ENCODE measurements at regions not wholly inside any gene's neighbourhood (a gene's known extent, or its start where the extent isn't known, plus 50 kb on each side); places are given as distances from the start of the nearest gene placed in this dataset.

GRCh38 chr15:96041982-96042733, 288.3 kb upstream of the NR2F2 start:
- H3K9ac ChIP-seq (ENCODE audit: low read depth, low read length, poor library complexity, severe bottlenecking), result no peak overlapping the region
- H3K4me1 ChIP-seq (ENCODE audit: insufficient read depth, low read length, poor library complexity, severe bottlenecking), result peaks cover 2% of the 10 kb centered on the region
- H3F3A ChIP-seq (ENCODE audit: low read depth), result no peaks in the 10 kb centered on the region
- H4K20me1 ChIP-seq (ENCODE audit: insufficient read depth, low read length, poor library complexity, severe bottlenecking), result no peaks in the 10 kb centered on the region
- peaks cover 97% of the 10 kb centered on the region for H3K27me3 ChIP-seq (ENCODE audit: insufficient read depth, low read length, poor library complexity, severe bottlenecking)
- H3K36me3 ChIP-seq (ENCODE audit: insufficient read depth, low read length), result no peaks in the 10 kb centered on the region
- H3K9me3 ChIP-seq (ENCODE audit: insufficient read depth, low read depth, low read length), result no peaks in the 10 kb centered on the region
- H3K4me2 ChIP-seq (ENCODE audit: low read depth, low read length, poor library complexity, severe bottlenecking), result no peak overlapping the region
- no peak overlapping the region for H2AFZ ChIP-seq (ENCODE audit: low read length)
- no peaks in the 10 kb centered on the region for H3K79me2 ChIP-seq (ENCODE audit: insufficient read depth, low read length)
- no peak overlapping the region for H3K4me3 ChIP-seq (ENCODE audit: low read length, poor library complexity, severe bottlenecking)
- TF ChIP-seq EZH2phosphoT487 (IDR thresholded peaks at IDR 0.05; ENCODE audit: borderline replicate concordance) (no peak), CTCF (conservative IDR thresholded peaks at IDR 0.05; ENCODE audit: low read length) (no peak)
- H3K9me2 ChIP-seq (replicated peaks; ENCODE audit: low read depth, low read length), result no peaks in the 10 kb centered on the region

GRCh38 chr15:96042734-96043224, 287.7 kb upstream of the NR2F2 start:
- no peak overlapping the region for H3K4me2 ChIP-seq (ENCODE audit: low read depth, low read length, poor library complexity, severe bottlenecking)
- no peaks in the 10 kb centered on the region for H3K9me3 ChIP-seq (ENCODE audit: insufficient read depth, low read depth, low read length)
- H4K20me1 ChIP-seq (ENCODE audit: insufficient read depth, low read length, poor library complexity, severe bottlenecking), result no peaks in the 10 kb centered on the region
- no peaks in the 10 kb centered on the region for H3F3A ChIP-seq (ENCODE audit: low read depth)
- H3K4me3 ChIP-seq (ENCODE audit: low read length, poor library complexity, severe bottlenecking), result no peak overlapping the region
- H3K27me3 ChIP-seq (ENCODE audit: insufficient read depth, low read length, poor library complexity, severe bottlenecking), result peaks cover 100% of the 10 kb centered on the region
- H3K4me1 ChIP-seq (ENCODE audit: insufficient read depth, low read length, poor library complexity, severe bottlenecking), result no peaks in the 10 kb centered on the region
- no peak overlapping the region for H3K9ac ChIP-seq (ENCODE audit: low read depth, low read length, poor library complexity, severe bottlenecking)
- H3K79me2 ChIP-seq (ENCODE audit: insufficient read depth, low read length), result no peaks in the 10 kb centered on the region
- no peaks in the 10 kb centered on the region for H3K9me2 ChIP-seq (replicated peaks; ENCODE audit: low read depth, low read length)
- no peak for TF ChIP-seq CTCF (conservative IDR thresholded peaks at IDR 0.05; ENCODE audit: low read length)
- no peak for TF ChIP-seq EZH2phosphoT487 (IDR thresholded peaks at IDR 0.05; ENCODE audit: borderline replicate concordance)
- no peaks in the 10 kb centered on the region for H3K36me3 ChIP-seq (ENCODE audit: insufficient read depth, low read length)
- no peak overlapping the region for H2AFZ ChIP-seq (ENCODE audit: low read length)

- no peak for TF ChIP-seq CTCF (conservative IDR thresholded peaks at IDR 0.05; ENCODE audit: low read length)
- TF ChIP-seq EZH2phosphoT487 (IDR thresholded peaks at IDR 0.05; ENCODE audit: borderline replicate concordance), result no peak
- no peaks in the 10 kb centered on the region for H3K9me3 ChIP-seq (ENCODE audit: insufficient read depth, low read depth, low read length)
- peaks cover 100% of the 10 kb centered on the region for H3K27me3 ChIP-seq (ENCODE audit: insufficient read depth, low read length, poor library complexity, severe bottlenecking)
- no peaks in the 10 kb centered on the region for H3K79me2 ChIP-seq (ENCODE audit: insufficient read depth, low read length)
- no peaks in the 10 kb centered on the region for H4K20me1 ChIP-seq (ENCODE audit: insufficient read depth, low read length, poor library complexity, severe bottlenecking)
- H2AFZ ChIP-seq (ENCODE audit: low read length), result no peak overlapping the region
- H3F3A ChIP-seq (ENCODE audit: low read depth), result no peaks in the 10 kb centered on the region
- H3K9ac ChIP-seq (ENCODE audit: low read depth, low read length, poor library complexity, severe bottlenecking), result no peak overlapping the region
- no peaks in the 10 kb centered on the region for H3K4me1 ChIP-seq (ENCODE audit: insufficient read depth, low read length, poor library complexity, severe bottlenecking)
- no peak overlapping the region for H3K4me3 ChIP-seq (ENCODE audit: low read length, poor library complexity, severe bottlenecking)
- H3K9me2 ChIP-seq (replicated peaks; ENCODE audit: low read depth, low read length), result no peaks in the 10 kb centered on the region
- no peaks in the 10 kb centered on the region for H3K36me3 ChIP-seq (ENCODE audit: insufficient read depth, low read length)
- H3K4me2 ChIP-seq (ENCODE audit: low read depth, low read length, poor library complexity, severe bottlenecking), result no peak overlapping the region
Measured at GRCh38 chr15:96043591-96044171, 286.8 kb upstream of the NR2F2 start.
